ENCODE measurements at regions not wholly inside any gene's neighbourhood (a gene's known extent, or its start where the extent isn't known, plus 50 kb on each side); places are given as distances from the start of the nearest gene placed in this dataset.
"Not testable (repeated sequence)": the region's sequence is repeated elsewhere in the genome, so short reads cannot be mapped to it uniquely, and the experiment has no call there.

- H3K36me3 ChIP-seq (ENCODE audit: control insufficient read depth, insufficient read depth, low read length), result no peaks in the 10 kb centered on the region
- no peak for DNase-seq
- H3K36me3 Mint-ChIP-seq, result no peaks in the 10 kb centered on the region
- H3K4me3 ChIP-seq (ENCODE audit: low read length), result no peak overlapping the region
- 66% methylated on average over 13 of the region's 13 CpGs for WGBS (ENCODE audit: insufficient coverage)
- H3K9me3 ChIP-seq (ENCODE audit: control insufficient read depth, insufficient read depth, low read length), result no peaks in the 10 kb centered on the region
- no peak for ATAC-seq
- no peaks in the 10 kb centered on the region for H3K4me1 ChIP-seq (ENCODE audit: control insufficient read depth, insufficient read depth, low read length)
- H3K27ac Mint-ChIP-seq, result no peak overlapping the region
- H3K27me3 ChIP-seq (ENCODE audit: control insufficient read depth, insufficient read depth, low read length), result peaks cover 8% of the 10 kb centered on the region
- intact Hi-C loops (cut with micrococcal nuclease), result no loop called here
- TF ChIP-seq CTCF (IDR thresholded peaks at IDR 0.05), result no peak
- H3K27me3 Mint-ChIP-seq (ENCODE audit: low read depth in 2 of 2), result peaks cover 6 to 10% of the 10 kb centered on the region in 2 donors
- H3K9me3 Mint-ChIP-seq, result no peaks in the 10 kb centered on the region
- H3K4me3 Mint-ChIP-seq, result no peak overlapping the region
- H3K27ac ChIP-seq (ENCODE audit: low read length), result no peak overlapping the region
- no peaks in the 10 kb centered on the region for H3K4me1 Mint-ChIP-seq
Observed at GRCh38 chr17:5769593-5770354, 185.5 kb upstream of the NLRP1 start.

- H3K36me3 ChIP-seq (ENCODE audit: control insufficient read depth, insufficient read depth, low read length), result no peaks in the 10 kb centered on the region
- peaks cover 8% of the 10 kb centered on the region for H3K27me3 ChIP-seq (ENCODE audit: control insufficient read depth, insufficient read depth, low read length)
- H3K27ac ChIP-seq (ENCODE audit: low read length), result no peak overlapping the region
- no peak overlapping the region for H3K4me3 Mint-ChIP-seq
- intact Hi-C loops (cut with micrococcal nuclease), result no loop called here
- no peaks in the 10 kb centered on the region for H3K4me1 Mint-ChIP-seq
- ATAC-seq (no peak), DNase-seq (no peak)
- no peak overlapping the region for H3K4me3 ChIP-seq (ENCODE audit: low read length)
- no peaks in the 10 kb centered on the region for H3K36me3 Mint-ChIP-seq
- H3K27me3 Mint-ChIP-seq (ENCODE audit: low read depth in 2 of 2), result peaks cover 6 to 19% of the 10 kb centered on the region in 2 donors
- no peaks in the 10 kb centered on the region for H3K9me3 Mint-ChIP-seq
- TF ChIP-seq CTCF (IDR thresholded peaks at IDR 0.05), result no peak
- H3K4me1 ChIP-seq (ENCODE audit: control insufficient read depth, insufficient read depth, low read length), result no peaks in the 10 kb centered on the region
- no peaks in the 10 kb centered on the region for H3K9me3 ChIP-seq (ENCODE audit: control insufficient read depth, insufficient read depth, low read length)
- WGBS (ENCODE audit: insufficient coverage), result 86% methylated on average over 13 of the region's 17 CpGs
- H3K27ac Mint-ChIP-seq, result no peak overlapping the region
Observed at GRCh38 chr17:5770441-5771270, 186.3 kb upstream of the NLRP1 start.

GRCh38 chr17:5771271-5771577 lies 186.9 kb upstream of the NLRP1 start:
- H3K4me1 ChIP-seq (ENCODE audit: control insufficient read depth, insufficient read depth, low read length); H3K27ac Mint-ChIP-seq; H3K27me3 ChIP-seq (ENCODE audit: control insufficient read depth, insufficient read depth, low read length); H3K9me3 ChIP-seq (ENCODE audit: control insufficient read depth, insufficient read depth, low read length); H3K27ac ChIP-seq (ENCODE audit: low read length); H3K4me1 Mint-ChIP-seq; H3K4me3 Mint-ChIP-seq; H3K36me3 ChIP-seq (ENCODE audit: control insufficient read depth, insufficient read depth, low read length); H3K9me3 Mint-ChIP-seq; H3K36me3 Mint-ChIP-seq; DNase-seq; H3K4me3 ChIP-seq (ENCODE audit: low read length); intact Hi-C loops (cut with micrococcal nuclease); ATAC-seq: not testable (repeated sequence)
- 95% methylated on average over 36 of the region's 36 CpGs for WGBS (ENCODE audit: insufficient coverage)
- peaks cover 6 to 20% of the 10 kb centered on the region in 2 donors for H3K27me3 Mint-ChIP-seq (ENCODE audit: low read depth in 2 of 2)

- H3K9me3 Mint-ChIP-seq; H3K4me1 Mint-ChIP-seq; H3K36me3 Mint-ChIP-seq; ATAC-seq; DNase-seq; intact Hi-C loops (cut with micrococcal nuclease); H3K9me3 ChIP-seq (ENCODE audit: control insufficient read depth, insufficient read depth, low read length); H3K4me3 ChIP-seq (ENCODE audit: low read length); H3K27me3 ChIP-seq (ENCODE audit: control insufficient read depth, insufficient read depth, low read length); H3K36me3 ChIP-seq (ENCODE audit: control insufficient read depth, insufficient read depth, low read length); H3K4me1 ChIP-seq (ENCODE audit: control insufficient read depth, insufficient read depth, low read length); H3K27ac Mint-ChIP-seq; H3K4me3 Mint-ChIP-seq; H3K27ac ChIP-seq (ENCODE audit: low read length): not testable (repeated sequence)
- H3K27me3 Mint-ChIP-seq (ENCODE audit: low read depth in 2 of 2), result peaks cover 3 to 21% of the 10 kb centered on the region in 2 donors
- WGBS (ENCODE audit: insufficient coverage), result 64% methylated on average over 11 of the region's 11 CpGs
Observed at GRCh38 chr17:5772017-5772416, 187.7 kb upstream of the NLRP1 start.
